ENCODE measurements at regions not wholly inside any gene's neighbourhood (a gene's known extent, or its start where the extent isn't known, plus 50 kb on each side); places are given as distances from the start of the nearest gene placed in this dataset.

- DNase-seq (ENCODE audit: low read depth) (no peak), FAIRE-seq (no peak)
- no peak overlapping the region for H3K4me3 Mint-ChIP-seq (ENCODE audit: unreplicated experiment)
- H3K27ac Mint-ChIP-seq (ENCODE audit: unreplicated experiment) = no peak overlapping the region
- Histone ChIP-seq H3K79me2 (ENCODE audit: insufficient read depth, low read length) (no peaks in the 10 kb centered on the region), H3K9me3 (ENCODE audit: insufficient read depth, low read depth, low read length) (no peaks in the 10 kb centered on the region), H3K9ac (ENCODE audit: low read length) (no peak overlapping the region), H4K20me1 (ENCODE audit: insufficient read depth, low read length) (no peaks in the 10 kb centered on the region), H2AFZ (ENCODE audit: low read depth, low read length) (no peak overlapping the region), H3K4me3 (ENCODE audit: insufficient read depth, low read depth, low read length) (no peak overlapping the region), H3K4me2 (ENCODE audit: low read length) (no peak overlapping the region), H3K36me3 (ENCODE audit: insufficient read depth, low read length) (no peaks in the 10 kb centered on the region), H3K4me1 (ENCODE audit: insufficient read depth, low read length) (no peaks in the 10 kb centered on the region), H3K27me3 (ENCODE audit: insufficient read depth, low read length) (no peaks in the 10 kb centered on the region), H3K27ac (ENCODE audit: low read depth, low read length) (no peak overlapping the region)
- H3K27me3 Mint-ChIP-seq (ENCODE audit: low read depth, unreplicated experiment) = no peaks in the 10 kb centered on the region
- H3K9me3 Mint-ChIP-seq (ENCODE audit: unreplicated experiment) = peaks cover 12% of the 10 kb centered on the region
- no peaks in the 10 kb centered on the region for H3K36me3 Mint-ChIP-seq (ENCODE audit: low read depth, unreplicated experiment)
- TF ChIP-seq, protein P1, sequence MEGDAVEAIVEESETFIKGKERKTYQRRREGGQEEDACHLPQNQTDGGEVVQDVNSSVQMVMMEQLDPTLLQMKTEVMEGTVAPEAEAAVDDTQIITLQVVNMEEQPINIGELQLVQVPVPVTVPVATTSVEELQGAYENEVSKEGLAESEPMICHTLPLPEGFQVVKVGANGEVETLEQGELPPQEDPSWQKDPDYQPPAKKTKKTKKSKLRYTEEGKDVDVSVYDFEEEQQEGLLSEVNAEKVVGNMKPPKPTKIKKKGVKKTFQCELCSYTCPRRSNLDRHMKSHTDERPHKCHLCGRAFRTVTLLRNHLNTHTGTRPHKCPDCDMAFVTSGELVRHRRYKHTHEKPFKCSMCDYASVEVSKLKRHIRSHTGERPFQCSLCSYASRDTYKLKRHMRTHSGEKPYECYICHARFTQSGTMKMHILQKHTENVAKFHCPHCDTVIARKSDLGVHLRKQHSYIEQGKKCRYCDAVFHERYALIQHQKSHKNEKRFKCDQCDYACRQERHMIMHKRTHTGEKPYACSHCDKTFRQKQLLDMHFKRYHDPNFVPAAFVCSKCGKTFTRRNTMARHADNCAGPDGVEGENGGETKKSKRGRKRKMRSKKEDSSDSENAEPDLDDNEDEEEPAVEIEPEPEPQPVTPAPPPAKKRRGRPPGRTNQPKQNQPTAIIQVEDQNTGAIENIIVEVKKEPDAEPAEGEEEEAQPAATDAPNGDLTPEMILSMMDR (IDR thresholded peaks at IDR 0.05; ENCODE audit: insufficient read depth, low read depth, low read length) = no peak
- no peak for TF ChIP-seq EZH2 (IDR thresholded peaks at IDR 0.05; ENCODE audit: insufficient read depth, low read length)
- H3K4me1 Mint-ChIP-seq (ENCODE audit: low read depth, unreplicated experiment) = no peaks in the 10 kb centered on the region
Measured at GRCh38 chr7:68846811-68847325, 751.4 kb upstream of the AUTS2 start.

DNA sequence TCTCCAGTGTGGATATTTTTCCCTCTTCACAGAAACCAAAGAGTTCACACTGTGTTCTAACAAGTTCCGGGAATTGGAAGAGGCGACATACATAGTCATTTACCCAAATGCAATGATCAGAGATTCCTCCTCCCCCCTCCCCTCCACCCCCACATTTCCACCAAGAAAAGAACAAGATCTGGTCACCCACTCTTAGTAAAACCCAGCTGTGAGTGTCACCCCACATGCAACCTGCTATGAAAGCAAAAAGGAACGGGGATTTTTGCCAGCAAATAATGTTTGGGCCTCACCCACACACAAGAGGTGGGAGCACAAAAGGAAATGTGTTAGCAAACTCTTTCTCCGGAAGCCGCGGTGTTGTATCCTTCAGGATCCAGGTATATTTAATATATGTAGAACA, 745.0 kb upstream of the AUTS2 start:
- Histone ChIP-seq H4K20me1 (ENCODE audit: insufficient read depth, low read length) (no peaks in the 10 kb centered on the region), H3K4me2 (ENCODE audit: low read length) (no peak overlapping the region), H3K9ac (ENCODE audit: low read length) (no peak overlapping the region), H2AFZ (ENCODE audit: low read depth, low read length) (no peak overlapping the region), H3K79me2 (ENCODE audit: insufficient read depth, low read length) (no peaks in the 10 kb centered on the region), H3K4me3 (ENCODE audit: insufficient read depth, low read depth, low read length) (no peak overlapping the region), H3K4me1 (ENCODE audit: insufficient read depth, low read length) (no peaks in the 10 kb centered on the region), H3K36me3 (ENCODE audit: insufficient read depth, low read length) (no peaks in the 10 kb centered on the region), H3K27me3 (ENCODE audit: insufficient read depth, low read length) (no peaks in the 10 kb centered on the region), H3K27ac (ENCODE audit: low read depth, low read length) (no peak overlapping the region), H3K9me3 (ENCODE audit: insufficient read depth, low read depth, low read length) (peaks cover 3% of the 10 kb centered on the region)
- TF ChIP-seq, protein P1 (IDR thresholded peaks at IDR 0.05; ENCODE audit: insufficient read depth, low read depth, low read length) = no peak
- TF ChIP-seq EZH2 (IDR thresholded peaks at IDR 0.05; ENCODE audit: insufficient read depth, low read length) = no peak
- no peak overlapping the region for H3K27ac Mint-ChIP-seq (ENCODE audit: unreplicated experiment)
- H3K27me3 Mint-ChIP-seq (ENCODE audit: low read depth, unreplicated experiment) = no peaks in the 10 kb centered on the region
- no peaks in the 10 kb centered on the region for H3K36me3 Mint-ChIP-seq (ENCODE audit: low read depth, unreplicated experiment)
- peaks cover 14% of the 10 kb centered on the region for H3K9me3 Mint-ChIP-seq (ENCODE audit: unreplicated experiment)
- no peak for FAIRE-seq
- H3K4me3 Mint-ChIP-seq (ENCODE audit: unreplicated experiment) = no peak overlapping the region
- H3K4me1 Mint-ChIP-seq (ENCODE audit: low read depth, unreplicated experiment) = no peaks in the 10 kb centered on the region
- no peak for DNase-seq (ENCODE audit: low read depth)

GRCh38 chr7:68857571-68857970, 740.7 kb upstream of the AUTS2 start:
- no peak for FAIRE-seq

More at GRCh38 chr7:68857571-68857970, 740.7 kb upstream of the AUTS2 start:
- Histone ChIP-seq H3K36me3 (ENCODE audit: insufficient read depth, low read length) (no peaks in the 10 kb centered on the region), H3K27ac (ENCODE audit: low read depth, low read length) (no peak overlapping the region), H3K9ac (ENCODE audit: low read length) (no peak overlapping the region), H3K4me2 (ENCODE audit: low read length) (no peak overlapping the region), H3K4me3 (ENCODE audit: insufficient read depth, low read depth, low read length) (no peak overlapping the region), H3K4me1 (ENCODE audit: insufficient read depth, low read length) (no peaks in the 10 kb centered on the region), H2AFZ (ENCODE audit: low read depth, low read length) (no peak overlapping the region), H3K9me3 (ENCODE audit: insufficient read depth, low read depth, low read length) (peaks cover 3% of the 10 kb centered on the region), H3K79me2 (ENCODE audit: insufficient read depth, low read length) (no peaks in the 10 kb centered on the region), H4K20me1 (ENCODE audit: insufficient read depth, low read length) (no peaks in the 10 kb centered on the region), H3K27me3 (ENCODE audit: insufficient read depth, low read length) (no peaks in the 10 kb centered on the region)
- Mint-ChIP-seq H3K9me3 (ENCODE audit: unreplicated experiment) (peaks cover 12% of the 10 kb centered on the region), H3K27ac (ENCODE audit: unreplicated experiment) (no peak overlapping the region), H3K36me3 (ENCODE audit: low read depth, unreplicated experiment) (no peaks in the 10 kb centered on the region), H3K4me1 (ENCODE audit: low read depth, unreplicated experiment) (no peaks in the 10 kb centered on the region), H3K27me3 (ENCODE audit: low read depth, unreplicated experiment) (no peaks in the 10 kb centered on the region), H3K4me3 (ENCODE audit: unreplicated experiment) (no peak overlapping the region)
- no peak for TF ChIP-seq EZH2 (IDR thresholded peaks at IDR 0.05; ENCODE audit: insufficient read depth, low read length)
- TF ChIP-seq, protein P1 (IDR thresholded peaks at IDR 0.05; ENCODE audit: insufficient read depth, low read depth, low read length) = no peak
- DNase-seq (ENCODE audit: low read depth) = no peak

All from astrocyte (in vitro differentiated cells and primary cell).